HG02973 (cell line): ENCODE measurements at regions not wholly inside any gene's neighbourhood (a gene's known extent, or its start where the extent isn't known, plus 50 kb on each side); places are given as distances from the start of the nearest gene placed in this dataset.
"Not testable (repeated sequence)": the region's sequence is repeated elsewhere in the genome, so short reads cannot be mapped to it uniquely, and the experiment has no call there.

Experiments
- ATAC-seq: cut with Tn5 transposase; IDR thresholded peaks from one replicate; pipeline ENCODE4 v1.9.1; 2021; ENCODE audit warnings: moderate library complexity; ENCODE audit not compliant: unreplicated experiment

DNA sequence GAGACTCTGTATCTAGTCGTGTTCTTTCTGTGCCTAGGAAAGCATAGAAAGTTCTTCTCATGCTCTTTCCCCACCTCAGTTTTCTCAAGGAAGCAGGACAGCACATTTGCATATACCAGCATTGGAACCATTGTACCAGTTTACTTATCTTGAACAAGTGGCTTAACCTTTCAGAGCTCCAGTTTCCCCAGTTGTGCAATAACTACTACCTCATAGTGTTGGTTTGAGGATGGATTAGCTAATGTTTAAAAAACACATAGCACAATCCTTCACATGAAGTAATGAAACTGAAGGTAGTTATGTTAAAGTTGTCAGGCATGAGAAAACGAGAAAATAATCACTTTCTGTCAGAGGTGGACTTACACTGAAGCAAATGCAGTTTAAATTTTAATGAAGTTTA is 92.2 kb upstream of the H2AZ1 start:
- ATAC-seq, result no peak

DNA sequence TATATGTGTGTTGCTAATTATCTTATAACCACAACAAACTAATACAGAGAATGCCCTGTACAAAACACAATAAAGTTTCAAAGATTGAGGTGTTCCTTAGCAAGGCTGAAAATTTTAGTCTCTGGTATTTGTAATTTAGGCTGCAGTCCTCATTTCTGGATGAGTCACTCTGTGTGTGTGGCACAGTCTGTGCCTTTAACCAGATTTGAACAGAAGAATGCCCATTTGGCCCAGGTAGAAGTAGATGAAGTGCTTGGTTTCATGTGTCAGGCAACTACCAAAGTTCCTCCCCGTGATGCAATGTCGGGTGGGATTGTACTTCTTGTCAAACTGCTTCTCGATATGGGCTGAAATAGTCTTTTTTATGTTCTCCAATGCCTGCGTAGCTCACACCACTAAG is 91.6 kb upstream of the H2AZ1 start:
- no peak for ATAC-seq

DNA sequence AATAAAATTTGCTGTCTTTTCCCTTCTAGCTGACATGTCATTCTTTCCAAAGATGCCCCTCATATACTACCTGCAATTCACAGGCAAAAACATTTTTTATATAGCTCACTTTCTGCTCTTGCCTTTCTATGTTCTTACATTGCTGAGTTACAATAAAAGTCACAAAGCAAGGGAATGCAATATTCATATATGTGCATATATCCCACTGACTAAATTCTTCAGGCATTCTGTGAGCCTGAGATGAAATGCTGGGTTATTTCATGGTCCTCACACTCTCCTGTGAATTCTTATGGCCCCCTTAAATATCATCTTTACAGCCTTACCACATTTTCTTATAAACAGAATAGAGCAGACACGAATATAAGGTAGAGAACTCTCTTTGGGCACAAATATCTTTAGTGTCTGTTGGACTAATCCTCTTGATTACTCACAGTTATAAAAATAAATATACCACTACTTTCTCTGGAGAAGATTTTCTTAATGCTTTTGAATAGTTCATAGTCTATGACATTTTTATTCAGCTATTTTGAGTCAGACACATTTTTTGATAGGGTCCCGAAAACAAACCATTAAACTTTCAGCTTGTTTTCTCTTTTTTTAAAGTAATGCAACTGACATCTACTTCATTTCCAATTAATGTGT is 84.1 kb upstream of the H2AZ1 start:
- no peak for ATAC-seq

DNA sequence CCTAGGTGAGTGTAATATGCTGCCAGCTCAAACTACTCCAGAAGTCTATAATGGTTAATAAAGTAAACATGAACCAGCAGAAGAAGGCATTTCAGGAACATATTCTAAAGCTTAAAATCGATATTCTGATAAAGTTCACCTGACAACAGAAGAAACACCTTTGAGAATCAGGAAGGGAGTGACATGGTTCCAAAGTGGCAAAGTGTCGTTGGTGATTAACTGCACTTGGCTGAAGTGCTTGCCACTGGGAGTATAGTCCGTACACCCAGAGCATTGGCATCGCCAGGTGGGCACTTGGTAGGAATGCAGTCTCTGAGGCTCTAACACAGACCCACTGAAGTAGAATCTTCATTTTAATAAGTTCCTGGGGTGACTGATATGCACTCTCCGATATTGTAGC is 76.0 kb upstream of the H2AZ1 start:
- no peak for ATAC-seq

DNA sequence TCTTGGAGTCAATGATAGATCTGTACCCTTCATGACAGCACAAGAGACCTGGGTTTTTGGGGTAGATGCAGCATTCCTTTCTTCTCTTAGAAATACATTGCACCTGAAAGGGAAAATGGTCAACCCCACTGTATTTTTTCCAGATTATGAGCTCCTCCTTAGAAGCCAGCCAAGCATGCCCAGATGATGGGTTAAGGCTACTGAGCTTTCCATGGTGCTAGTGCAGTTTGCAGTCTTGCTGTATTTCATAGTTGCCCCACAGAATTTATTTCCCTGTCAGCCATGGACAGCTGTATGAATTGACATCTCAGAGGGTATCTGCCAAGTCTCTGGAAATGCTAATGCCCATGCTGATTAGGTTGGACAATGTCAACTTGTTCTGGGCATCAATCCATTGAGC is 73.7 kb upstream of the H2AZ1 start:
- no peak for ATAC-seq

DNA sequence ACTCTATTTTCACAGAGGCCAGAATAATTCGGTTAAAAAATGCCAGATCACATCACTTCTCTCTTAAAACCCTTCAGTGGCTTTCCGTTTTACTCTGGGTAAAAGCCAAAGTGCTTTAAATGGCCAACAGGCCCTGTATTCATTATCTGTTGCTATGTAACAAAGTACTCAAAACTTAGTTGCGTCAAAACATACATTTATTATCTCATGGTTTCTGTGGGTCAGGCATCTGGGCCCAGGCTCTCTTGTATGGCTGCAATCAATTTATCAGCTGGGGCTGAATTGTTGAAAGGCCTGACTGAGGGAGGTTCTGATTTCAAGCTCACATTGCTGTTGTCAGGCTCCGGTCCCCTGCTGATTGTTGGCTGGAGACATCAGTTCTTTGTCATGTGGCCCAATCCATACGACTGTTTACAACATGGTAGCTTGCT is 72.7 kb upstream of the H2AZ1 start:
- no peak for ATAC-seq

DNA sequence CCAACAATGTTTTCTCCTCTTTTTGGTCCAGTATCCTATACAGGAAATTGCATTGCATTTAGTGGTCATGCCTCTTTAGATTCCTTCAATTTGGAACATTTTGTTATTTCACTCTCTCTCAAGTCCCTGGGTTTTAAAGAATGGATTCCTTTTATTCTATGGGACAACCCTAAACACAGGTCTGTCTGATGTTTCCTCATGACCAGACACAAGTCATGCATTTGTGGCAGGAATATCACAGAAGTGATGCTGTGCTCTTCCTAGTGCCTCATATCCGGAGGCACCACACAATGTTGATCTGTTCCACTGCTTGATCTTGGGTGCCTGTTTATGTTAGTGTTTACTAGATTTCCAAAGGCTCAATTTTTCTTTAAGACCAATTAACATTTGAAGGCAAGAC is 69.7 kb upstream of the H2AZ1 start:
- ATAC-seq, result no peak

DNA sequence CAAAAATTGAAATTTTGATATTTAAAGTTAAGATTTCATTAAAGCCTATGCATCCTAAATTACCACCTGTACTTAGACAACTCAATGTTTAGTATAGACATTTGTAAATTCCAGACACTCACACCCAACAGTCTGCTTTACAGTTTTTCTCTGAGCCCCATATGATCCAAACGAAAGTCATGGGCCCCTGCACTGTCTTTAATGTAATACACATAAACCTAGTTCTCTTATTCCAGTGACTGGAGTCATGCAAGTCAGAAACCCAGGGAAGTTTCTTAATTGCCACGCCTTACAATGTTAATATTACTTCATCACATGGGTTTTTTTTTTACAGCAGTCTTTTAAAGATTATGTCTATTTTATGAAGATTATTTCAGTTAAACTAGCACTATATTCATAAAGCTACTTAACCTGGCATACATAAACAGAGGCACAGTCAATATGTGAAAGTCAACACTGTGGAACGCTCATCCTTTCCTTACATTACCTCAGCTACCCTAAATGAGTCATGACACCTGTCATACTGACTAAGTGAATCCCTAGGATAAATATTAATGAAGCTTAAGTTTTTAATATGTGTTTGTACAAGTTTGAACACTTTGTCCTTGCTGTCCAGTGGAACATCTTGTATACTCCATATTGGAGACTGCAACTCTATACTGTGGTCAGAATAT is 67.7 kb upstream of the H2AZ1 start:
- peak; percentile 96 for ATAC-seq

DNA sequence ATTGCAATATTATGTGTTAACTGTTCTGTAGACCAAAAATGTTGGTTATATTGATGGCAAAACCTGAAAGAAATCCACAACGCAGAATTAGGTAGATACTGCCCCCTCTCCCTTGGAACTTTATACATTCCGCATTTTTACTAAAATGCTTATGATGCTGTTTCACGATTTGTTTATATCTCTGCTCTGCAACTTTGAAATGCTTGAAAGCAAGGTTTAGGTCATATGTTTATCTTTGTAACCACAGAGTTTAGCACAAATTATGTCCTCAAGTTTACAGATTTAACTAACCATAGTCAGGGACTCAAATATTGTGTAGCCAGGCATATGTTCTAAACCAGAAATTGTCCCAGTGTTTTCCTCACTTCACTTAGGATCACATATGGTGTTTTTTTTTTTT is 66.1 kb upstream of the H2AZ1 start:
- ATAC-seq, result no peak

DNA sequence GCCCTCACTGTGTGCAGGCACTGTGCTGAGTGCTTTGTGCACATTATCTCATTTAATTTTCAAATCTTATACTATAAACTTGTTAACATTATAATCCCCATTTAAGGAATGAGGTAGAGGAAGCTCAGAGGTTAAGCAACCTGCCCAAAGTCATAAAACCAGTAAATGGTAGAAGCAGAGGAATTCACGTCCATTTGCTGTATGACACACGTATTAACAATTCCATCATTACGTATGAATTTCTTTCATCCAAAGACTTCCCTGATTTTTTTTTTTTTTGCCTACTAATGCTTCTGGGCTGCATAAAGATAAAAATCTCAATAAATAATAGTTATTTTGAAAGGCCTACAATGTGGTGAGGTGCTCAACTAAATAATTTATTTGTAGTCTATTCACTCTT is 64.5 kb upstream of the H2AZ1 start:
- ATAC-seq, result no peak

DNA sequence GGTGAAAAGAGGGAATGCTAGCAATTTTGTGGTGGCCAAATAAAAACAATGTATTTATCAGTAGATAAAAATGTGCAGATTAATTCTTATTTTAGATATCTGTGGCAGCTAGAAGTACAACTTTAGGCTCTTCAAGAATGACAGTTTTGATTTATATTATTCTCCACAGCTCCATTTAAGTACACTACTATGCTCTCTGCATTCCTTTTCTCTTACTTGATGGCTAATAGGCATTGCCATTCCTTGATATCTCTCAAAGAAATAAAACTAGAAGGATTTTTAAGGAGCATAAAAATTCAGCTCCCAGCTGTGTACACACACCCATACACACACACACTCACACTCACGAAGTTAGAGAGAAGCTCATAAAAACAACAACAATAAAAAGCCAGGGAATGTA is 59.4 kb upstream of the H2AZ1 start:
- no peak for ATAC-seq

DNA sequence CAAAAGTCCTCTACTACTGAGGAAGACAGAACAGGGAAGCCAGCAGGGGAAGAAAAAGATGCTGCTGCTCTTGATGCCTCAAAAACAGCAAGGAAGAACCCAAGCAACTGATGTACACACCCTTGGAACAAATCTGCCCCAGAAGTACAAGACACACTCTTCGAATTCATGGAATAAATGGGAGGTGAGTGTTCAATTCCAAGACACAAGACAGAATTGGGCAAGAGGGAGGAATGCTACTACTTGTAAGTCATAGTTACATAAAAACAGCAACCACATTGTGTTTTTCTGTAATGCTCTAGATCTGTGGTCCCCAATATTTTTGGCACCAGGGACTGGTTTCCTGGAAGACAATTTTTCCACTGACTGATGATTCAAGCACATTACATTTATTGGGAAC is 58.0 kb upstream of the H2AZ1 start:
- no peak for ATAC-seq

DNA sequence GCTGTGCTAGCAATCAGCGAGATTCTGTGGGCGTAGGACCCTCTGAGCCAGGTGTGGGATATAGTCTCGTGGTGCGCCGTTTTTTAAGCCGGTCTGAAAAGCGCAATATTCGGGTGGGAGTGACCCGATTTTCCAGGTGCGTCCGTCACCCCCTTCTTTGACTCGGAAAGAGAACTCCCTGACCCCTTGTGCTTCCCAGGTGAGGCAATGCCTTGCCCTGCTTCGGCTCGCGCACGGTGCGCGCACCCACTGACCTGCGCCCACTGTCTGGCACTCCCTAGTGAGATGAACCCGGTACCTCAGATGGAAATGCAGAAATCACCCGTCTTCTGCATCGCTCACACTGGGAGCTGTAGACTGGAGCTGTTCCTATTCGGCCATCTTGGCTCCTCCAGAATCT is 56.1 kb upstream of the H2AZ1 start:
- not testable (repeated sequence) for ATAC-seq
